RWPE2 (cell line): ENCODE measurements at regions not wholly inside any gene's neighbourhood (a gene's known extent, or its start where the extent isn't known, plus 50 kb on each side); places are given as distances from the start of the nearest gene placed in this dataset.

Source experiments
- ATAC-seq: fragments of 200-7000 bp; cut with Tn5 transposase; 3 replicates; pipeline ENCODE4 v1.9.1; 2021; ENCODE audit warnings: low read depth
- DNase-seq: peaks from one replicate; pipeline ENCODE4 v3.0.0-alpha.2; 2020; ENCODE audit warnings: low spot score
- H3K27ac ChIP-seq: fragments of 450-650 bp; 2 replicates; pipeline ENCODE4 v1.5.1; 2017; ENCODE audit warnings: mild to moderate bottlenecking; ENCODE audit not compliant: poor library complexity, severe bottlenecking
- H3K27me3 ChIP-seq: fragments of 250-450 bp; sonication (Bioruptor Pico); 2 replicates; pipeline ENCODE4 v1.5.1; 2021; ENCODE audit warnings: mild to moderate bottlenecking, moderate library complexity; ENCODE audit not compliant: insufficient read depth, poor library complexity, severe bottlenecking
- H3K36me3 ChIP-seq: fragments of 250-450 bp; sonication (Bioruptor Pico); 2 replicates; pipeline ENCODE4 v1.5.1; 2020; ENCODE audit warnings: low read depth, mild to moderate bottlenecking, moderate library complexity
- H3K4me1 ChIP-seq: fragments of 250-450 bp; sonication (Bioruptor Pico); 2 replicates; pipeline ENCODE4 v1.5.1; 2021; ENCODE audit warnings: mild to moderate bottlenecking, moderate library complexity; ENCODE audit not compliant: insufficient read depth, poor library complexity, severe bottlenecking
- H3K4me3 ChIP-seq: fragments of 250-450 bp; sonication (Bioruptor Pico); 2 replicates; pipeline ENCODE4 v1.5.1; 2021; ENCODE audit warnings: mild to moderate bottlenecking, moderate library complexity; ENCODE audit not compliant: severe bottlenecking
- H3K9me3 ChIP-seq: fragments of 250-450 bp; sonication (Bioruptor Pico); 2 replicates; pipeline ENCODE4 v1.5.1; 2021; ENCODE audit warnings: mild to moderate bottlenecking, moderate library complexity; ENCODE audit not compliant: severe bottlenecking
- CTCF ChIP-seq: fragments of 450-650 bp; IDR thresholded peaks from one replicate; pipeline ENCODE4 v1.5.1; 2017; ENCODE audit warnings: mild to moderate bottlenecking, moderate library complexity; ENCODE audit not compliant: poor library complexity, severe bottlenecking

GRCh38 chr10:130424418-130424817 lies 288.2 kb downstream of the GLRX3 start:
- H3K9me3 ChIP-seq, result no peaks in the 10 kb centered on the region
- H3K27me3 ChIP-seq, result no peaks in the 10 kb centered on the region
- no peaks in the 10 kb centered on the region for H3K4me1 ChIP-seq
- ATAC-seq (no peak), DNase-seq (no peak)
- TF ChIP-seq CTCF, result no peak
- no peak overlapping the region for H3K27ac ChIP-seq
- H3K36me3 ChIP-seq, result no peaks in the 10 kb centered on the region
- no peak overlapping the region for H3K4me3 ChIP-seq

GRCh38 chr10:130425169-130425568 lies 289.0 kb downstream of the GLRX3 start:
- no peaks in the 10 kb centered on the region for H3K4me1 ChIP-seq
- no peaks in the 10 kb centered on the region for H3K27me3 ChIP-seq
- TF ChIP-seq CTCF, result no peak
- DNase-seq, result no peak
- H3K36me3 ChIP-seq, result no peaks in the 10 kb centered on the region
- ATAC-seq, result no peak
- H3K4me3 ChIP-seq, result no peak overlapping the region
- H3K9me3 ChIP-seq, result no peaks in the 10 kb centered on the region
- no peak overlapping the region for H3K27ac ChIP-seq

- Histone ChIP-seq H3K36me3 (no peaks in the 10 kb centered on the region), H3K27ac (no peak overlapping the region), H3K4me3 (no peak overlapping the region), H3K4me1 (no peaks in the 10 kb centered on the region), H3K27me3 (no peaks in the 10 kb centered on the region), H3K9me3 (no peaks in the 10 kb centered on the region)
- DNase-seq (no peak), ATAC-seq (no peak)
- no peak for TF ChIP-seq CTCF
Observed at GRCh38 chr10:130425881-130426435, 289.8 kb downstream of the GLRX3 start.

DNA sequence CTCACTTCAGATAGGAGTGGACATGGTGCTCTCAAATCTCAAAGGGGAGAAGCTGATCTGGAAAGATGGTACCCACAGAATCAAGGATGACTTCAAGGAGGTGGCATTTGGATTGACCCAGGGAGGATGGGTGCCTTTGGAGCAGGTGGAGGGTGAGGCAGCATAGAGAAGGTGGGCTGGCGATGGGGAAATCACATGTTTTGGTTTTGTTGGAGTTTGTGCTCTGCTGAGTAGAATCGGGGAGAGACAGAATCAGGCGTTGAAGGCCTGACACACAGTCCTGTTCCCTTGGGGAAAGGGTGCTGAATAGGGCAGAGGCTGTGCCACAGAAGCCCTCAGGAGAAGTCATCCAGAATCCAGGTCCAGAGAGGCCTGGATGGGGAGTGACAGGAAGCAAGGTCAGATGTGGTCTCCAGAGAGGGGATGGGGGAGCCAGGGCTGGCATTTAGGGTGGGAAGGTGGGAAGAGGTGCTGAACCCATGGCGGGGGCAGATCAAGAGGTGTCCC lies 291.1 kb downstream of the GLRX3 start:
- Histone ChIP-seq H3K27ac (no peak overlapping the region), H3K4me3 (no peak overlapping the region), H3K9me3 (no peaks in the 10 kb centered on the region), H3K4me1 (no peaks in the 10 kb centered on the region), H3K36me3 (no peaks in the 10 kb centered on the region), H3K27me3 (no peaks in the 10 kb centered on the region)
- ATAC-seq (no peak), DNase-seq (no peak)
- TF ChIP-seq CTCF, result no peak

DNA sequence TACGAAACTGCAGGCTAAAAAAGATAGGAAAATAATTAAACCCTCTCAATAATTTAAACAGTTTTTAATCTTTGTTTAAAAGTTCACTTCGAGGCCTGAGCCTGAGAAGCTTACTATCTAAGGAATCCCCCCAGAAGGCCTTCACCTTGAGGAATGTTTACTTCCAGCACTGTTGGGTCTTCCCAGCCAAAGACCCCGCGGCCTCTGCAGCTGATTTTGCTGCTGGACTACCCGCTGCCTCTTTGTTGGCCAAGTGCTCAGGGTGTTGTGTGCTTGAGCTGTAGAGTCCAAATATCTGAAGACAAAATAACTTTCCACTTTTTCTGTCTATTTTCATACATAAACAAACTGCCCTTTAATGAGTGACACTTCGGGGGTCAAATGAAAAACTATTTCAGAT lies 292.7 kb downstream of the GLRX3 start:
- Histone ChIP-seq H3K36me3 (no peaks in the 10 kb centered on the region), H3K4me1 (no peaks in the 10 kb centered on the region), H3K27me3 (no peaks in the 10 kb centered on the region), H3K9me3 (no peaks in the 10 kb centered on the region), H3K4me3 (no peak overlapping the region), H3K27ac (no peak overlapping the region)
- DNase-seq, result no peak
- TF ChIP-seq CTCF, result no peak
- no peak for ATAC-seq
